ENCODE measurements at regions not wholly inside any gene's neighbourhood (a gene's known extent, or its start where the extent isn't known, plus 50 kb on each side); places are given as distances from the start of the nearest gene placed in this dataset.

DNA sequence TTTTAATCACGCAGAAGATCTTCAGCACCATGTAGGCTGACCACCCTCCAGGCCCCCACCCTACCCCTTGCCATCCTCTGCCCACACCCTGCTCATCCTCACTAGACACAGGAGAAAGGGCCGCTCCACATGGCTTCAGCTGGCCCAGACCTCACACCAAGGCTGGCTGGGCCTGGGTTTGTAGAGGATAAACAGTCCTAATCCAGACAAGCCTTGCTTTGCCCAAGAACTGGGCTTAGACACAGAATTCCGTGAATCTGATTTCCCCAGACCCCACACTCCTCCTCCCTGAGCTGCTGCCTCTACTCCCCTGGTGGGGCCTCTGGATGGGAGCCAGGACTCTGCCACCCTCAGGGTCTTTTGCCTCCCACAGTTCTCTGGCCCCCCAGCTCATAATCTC is 185.3 kb downstream of the CYP26B1 start:
- TF ChIP-seq POLR2A (IDR thresholded peaks at IDR 0.05): no peak
- TF ChIP-seq, protein P1, sequence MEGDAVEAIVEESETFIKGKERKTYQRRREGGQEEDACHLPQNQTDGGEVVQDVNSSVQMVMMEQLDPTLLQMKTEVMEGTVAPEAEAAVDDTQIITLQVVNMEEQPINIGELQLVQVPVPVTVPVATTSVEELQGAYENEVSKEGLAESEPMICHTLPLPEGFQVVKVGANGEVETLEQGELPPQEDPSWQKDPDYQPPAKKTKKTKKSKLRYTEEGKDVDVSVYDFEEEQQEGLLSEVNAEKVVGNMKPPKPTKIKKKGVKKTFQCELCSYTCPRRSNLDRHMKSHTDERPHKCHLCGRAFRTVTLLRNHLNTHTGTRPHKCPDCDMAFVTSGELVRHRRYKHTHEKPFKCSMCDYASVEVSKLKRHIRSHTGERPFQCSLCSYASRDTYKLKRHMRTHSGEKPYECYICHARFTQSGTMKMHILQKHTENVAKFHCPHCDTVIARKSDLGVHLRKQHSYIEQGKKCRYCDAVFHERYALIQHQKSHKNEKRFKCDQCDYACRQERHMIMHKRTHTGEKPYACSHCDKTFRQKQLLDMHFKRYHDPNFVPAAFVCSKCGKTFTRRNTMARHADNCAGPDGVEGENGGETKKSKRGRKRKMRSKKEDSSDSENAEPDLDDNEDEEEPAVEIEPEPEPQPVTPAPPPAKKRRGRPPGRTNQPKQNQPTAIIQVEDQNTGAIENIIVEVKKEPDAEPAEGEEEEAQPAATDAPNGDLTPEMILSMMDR (IDR thresholded peaks at IDR 0.05): no peak
